MM.1S (cell line): ENCODE measurements at regions not wholly inside any gene's neighbourhood (a gene's known extent, or its start where the extent isn't known, plus 50 kb on each side); places are given as distances from the start of the nearest gene placed in this dataset.

Experiments used
- DNase-seq: peaks from one replicate; pipeline ENCODE4 v3.0.0-alpha.2; 2015
- H2AFZ ChIP-seq: fragments of 300-600 bp; sonication (generic); 2 replicates; pipeline ENCODE4 v1.6.0; 2016; ENCODE audit warnings: antibody characterized with exemption, low read length
- H3F3A ChIP-seq: fragments of 300-600 bp; sonication (generic); 2 replicates; pipeline ENCODE4 v1.6.1; 2016; ENCODE audit warnings: mild to moderate bottlenecking, antibody characterized with exemption, low read length, moderate library complexity, mixed read lengths; ENCODE audit not compliant: insufficient read depth
- H3K27ac ChIP-seq: fragments of 300-600 bp; sonication (generic); 2 replicates; pipeline ENCODE4 v1.5.1; 2016; ENCODE audit warnings: mild to moderate bottlenecking, low read length
- H3K27me3 ChIP-seq: fragments of 300-600 bp; sonication (generic); replicated peaks from 2 replicates; pipeline ENCODE4 v1.6.0; 2016; ENCODE audit warnings: low read length; ENCODE audit not compliant: insufficient read depth
- H3K36me3 ChIP-seq: fragments of 300-600 bp; sonication (generic); replicated peaks from 2 replicates; pipeline ENCODE4 v1.6.1; 2016; ENCODE audit warnings: mild to moderate bottlenecking, low read length, mixed read lengths; ENCODE audit not compliant: insufficient read depth
- H3K4me1 ChIP-seq: fragments of 300-600 bp; sonication (generic); 2 replicates; pipeline ENCODE4 v1.6.1; 2016; ENCODE audit warnings: low read length, mixed read lengths
- H3K4me2 ChIP-seq: fragments of 300-600 bp; sonication (generic); 2 replicates; pipeline ENCODE4 v1.6.0; 2016; ENCODE audit warnings: low read depth, low read length
- H3K4me3 ChIP-seq: fragments of 300-600 bp; sonication (generic); 2 replicates; pipeline ENCODE4 v1.5.1; 2016; ENCODE audit warnings: low read length, mixed read lengths
- H3K79me2 ChIP-seq: fragments of 300-600 bp; sonication (generic); 2 replicates; pipeline ENCODE4 v1.6.1; 2016; ENCODE audit warnings: mixed run types, low read length, mixed read lengths
- H3K9ac ChIP-seq: fragments of 300-600 bp; sonication (generic); 2 replicates; pipeline ENCODE4 v1.6.1; 2016; ENCODE audit warnings: low read length, mixed read lengths
- H3K9me2 ChIP-seq: fragments of 300-600 bp; sonication (generic); replicated peaks from 2 replicates; pipeline ENCODE4 v1.6.1; 2016; ENCODE audit warnings: mild to moderate bottlenecking, low read length, mixed read lengths; ENCODE audit not compliant: insufficient read depth
- H3K9me3 ChIP-seq: fragments of 300-600 bp; sonication (generic); replicated peaks from 2 replicates; pipeline ENCODE4 v1.6.1; 2016; ENCODE audit warnings: mild to moderate bottlenecking, low read length, mixed read lengths; ENCODE audit not compliant: insufficient read depth
- H4K20me1 ChIP-seq: fragments of 300-600 bp; sonication (generic); 2 replicates; pipeline ENCODE4 v1.6.1; 2016; ENCODE audit warnings: mild to moderate bottlenecking, low read length, moderate library complexity, mixed read lengths; ENCODE audit not compliant: insufficient read depth
- EZH2 ChIP-seq: fragments of 300-600 bp; sonication (generic); optimal IDR thresholded peaks from 2 replicates; pipeline ENCODE3; 2017; ENCODE audit warnings: low read depth, mild to moderate bottlenecking, antibody characterized with exemption, low read length, mixed read lengths
- EZH2phosphoT487 ChIP-seq: fragments of 300-600 bp; sonication (generic); IDR thresholded peaks from 2 replicates; pipeline ENCODE4 v1.6.1; 2018; ENCODE audit warnings: antibody characterized with exemption, low read length
- TF ChIP-seq, protein P1 (sequence below): fragments of 300-600 bp; sonication (generic); IDR thresholded peaks from 2 replicates; pipeline ENCODE4 v1.5.1; 2016; ENCODE audit warnings: antibody characterized with exemption, low read length, mixed read lengths

DNA sequence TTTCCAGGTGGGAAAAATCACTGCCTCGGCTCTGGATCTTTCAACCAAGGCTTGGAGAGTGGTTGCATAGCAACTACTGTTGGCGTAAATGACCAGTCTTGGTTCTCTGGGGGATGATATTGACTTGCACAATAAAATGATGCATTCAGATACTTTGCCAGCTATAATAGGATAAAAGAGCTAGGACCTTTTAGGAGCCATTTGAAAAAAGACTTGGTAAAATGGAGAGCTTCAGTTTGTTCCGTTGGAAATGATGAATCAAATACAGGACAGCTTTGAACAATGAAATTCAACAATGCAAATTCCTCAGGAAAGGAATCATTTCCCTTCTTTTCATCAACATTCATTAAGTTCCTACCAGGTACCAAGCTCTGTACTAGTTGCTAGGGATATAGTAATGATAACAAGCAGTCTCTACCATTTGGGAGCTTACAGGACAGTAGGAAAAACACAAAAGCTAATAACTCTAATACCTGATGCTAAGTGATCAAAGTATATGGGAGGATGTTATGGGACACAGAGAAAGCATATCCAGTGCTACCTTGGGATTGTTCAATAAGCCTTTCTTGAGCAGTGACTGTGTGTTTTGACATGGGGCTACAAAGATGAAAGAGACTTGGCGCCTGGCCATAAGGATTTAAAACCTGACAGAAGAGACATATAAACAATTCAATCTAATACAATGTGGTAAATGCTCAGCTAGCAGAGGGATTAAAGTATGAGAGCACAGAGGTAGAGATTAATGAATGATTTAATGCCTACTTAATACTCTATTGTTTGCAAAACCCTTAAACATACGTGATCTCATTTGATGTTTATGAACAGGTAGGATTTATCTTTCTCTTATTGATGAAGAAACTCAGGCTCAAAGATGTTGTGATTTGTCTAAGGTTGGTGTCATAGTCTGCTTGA is 110.7 kb downstream of the QPCT start:
- no peaks in the 10 kb centered on the region for H3K27me3 ChIP-seq
- H3K36me3 ChIP-seq, result no peaks in the 10 kb centered on the region
- no peak for TF ChIP-seq EZH2
- TF ChIP-seq EZH2phosphoT487, result no peak
- TF ChIP-seq, protein P1, sequence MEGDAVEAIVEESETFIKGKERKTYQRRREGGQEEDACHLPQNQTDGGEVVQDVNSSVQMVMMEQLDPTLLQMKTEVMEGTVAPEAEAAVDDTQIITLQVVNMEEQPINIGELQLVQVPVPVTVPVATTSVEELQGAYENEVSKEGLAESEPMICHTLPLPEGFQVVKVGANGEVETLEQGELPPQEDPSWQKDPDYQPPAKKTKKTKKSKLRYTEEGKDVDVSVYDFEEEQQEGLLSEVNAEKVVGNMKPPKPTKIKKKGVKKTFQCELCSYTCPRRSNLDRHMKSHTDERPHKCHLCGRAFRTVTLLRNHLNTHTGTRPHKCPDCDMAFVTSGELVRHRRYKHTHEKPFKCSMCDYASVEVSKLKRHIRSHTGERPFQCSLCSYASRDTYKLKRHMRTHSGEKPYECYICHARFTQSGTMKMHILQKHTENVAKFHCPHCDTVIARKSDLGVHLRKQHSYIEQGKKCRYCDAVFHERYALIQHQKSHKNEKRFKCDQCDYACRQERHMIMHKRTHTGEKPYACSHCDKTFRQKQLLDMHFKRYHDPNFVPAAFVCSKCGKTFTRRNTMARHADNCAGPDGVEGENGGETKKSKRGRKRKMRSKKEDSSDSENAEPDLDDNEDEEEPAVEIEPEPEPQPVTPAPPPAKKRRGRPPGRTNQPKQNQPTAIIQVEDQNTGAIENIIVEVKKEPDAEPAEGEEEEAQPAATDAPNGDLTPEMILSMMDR, result no peak
- H3F3A ChIP-seq, result no peaks in the 10 kb centered on the region
- H3K9me2 ChIP-seq, result no peaks in the 10 kb centered on the region
- no peak overlapping the region for H2AFZ ChIP-seq
- no peak overlapping the region for H3K4me3 ChIP-seq
- H3K9ac ChIP-seq, result no peak overlapping the region
- H4K20me1 ChIP-seq, result no peaks in the 10 kb centered on the region
- H3K79me2 ChIP-seq, result no peaks in the 10 kb centered on the region
- no peaks in the 10 kb centered on the region for H3K9me3 ChIP-seq
- no peaks in the 10 kb centered on the region for H3K4me1 ChIP-seq
- H3K4me2 ChIP-seq, result no peak overlapping the region
- H3K27ac ChIP-seq, result no peak overlapping the region
- DNase-seq, result no peak

DNA sequence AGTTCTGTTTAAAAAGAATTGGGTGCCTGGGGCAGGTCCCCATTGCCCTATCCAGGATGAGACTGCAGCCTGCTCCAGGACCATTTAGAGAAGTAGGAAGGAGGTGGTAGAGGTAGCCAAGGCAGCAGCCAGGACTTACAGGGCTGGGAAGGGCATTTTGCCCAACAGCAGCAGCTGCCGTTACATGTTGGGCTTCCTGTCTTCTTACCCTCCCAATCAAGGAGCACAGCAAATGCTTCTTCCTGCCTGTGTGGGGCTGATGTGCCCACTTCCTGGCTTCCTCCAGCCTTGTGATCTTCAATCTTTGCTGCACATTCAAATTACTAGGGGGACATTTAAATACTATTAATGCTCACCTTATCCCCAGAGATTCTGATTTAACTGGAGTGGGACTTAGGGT is 112.0 kb downstream of the QPCT start:
- H3K4me1 ChIP-seq, result no peaks in the 10 kb centered on the region

DNA sequence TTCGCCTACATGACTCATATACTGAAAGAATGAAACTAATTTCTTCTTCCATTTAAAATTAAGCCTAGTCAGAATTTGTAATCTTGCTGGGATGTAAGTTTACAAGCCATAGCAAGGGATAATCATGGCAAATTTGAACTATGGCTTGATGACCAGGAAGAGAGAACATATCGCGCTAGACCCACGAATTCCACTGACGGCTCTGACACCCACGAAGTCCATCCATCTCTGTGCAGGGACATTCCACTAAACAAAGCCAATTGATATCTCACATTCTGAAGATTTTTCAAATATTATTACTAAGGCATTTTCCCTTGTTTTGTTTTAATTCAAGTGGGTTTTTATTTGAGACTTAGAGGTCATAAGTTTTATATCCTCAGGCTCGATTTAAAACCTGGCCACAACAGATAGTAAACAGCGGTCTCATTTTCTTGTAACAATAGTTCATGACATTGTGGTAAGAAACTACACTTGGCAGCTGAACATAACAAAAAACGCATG is 113.0 kb downstream of the QPCT start:
- H2AFZ ChIP-seq, result no peak overlapping the region
- no peaks in the 10 kb centered on the region for H3F3A ChIP-seq
- no peaks in the 10 kb centered on the region for H3K9me3 ChIP-seq
- no peak for TF ChIP-seq EZH2
- no peak for TF ChIP-seq EZH2phosphoT487
- TF ChIP-seq, protein P1, result no peak
- no peak overlapping the region for H3K27ac ChIP-seq
- no peak overlapping the region for H3K4me2 ChIP-seq
- no peaks in the 10 kb centered on the region for H3K9me2 ChIP-seq
- H3K36me3 ChIP-seq, result no peaks in the 10 kb centered on the region
- H3K9ac ChIP-seq, result no peak overlapping the region
- no peaks in the 10 kb centered on the region for H3K4me1 ChIP-seq
- no peak for DNase-seq
- no peaks in the 10 kb centered on the region for H3K27me3 ChIP-seq
- H3K79me2 ChIP-seq, result no peaks in the 10 kb centered on the region
- no peaks in the 10 kb centered on the region for H4K20me1 ChIP-seq
- no peak overlapping the region for H3K4me3 ChIP-seq

More for the DNA sequence above, 112.0 kb downstream of the QPCT start:
- H3K27ac ChIP-seq, result no peak overlapping the region
- H3K79me2 ChIP-seq, result no peaks in the 10 kb centered on the region
- no peaks in the 10 kb centered on the region for H3K36me3 ChIP-seq
- H3K9me2 ChIP-seq, result no peaks in the 10 kb centered on the region
- no peaks in the 10 kb centered on the region for H3K27me3 ChIP-seq
- no peaks in the 10 kb centered on the region for H3K9me3 ChIP-seq
- DNase-seq, result no peak
- no peaks in the 10 kb centered on the region for H3F3A ChIP-seq
- TF ChIP-seq EZH2phosphoT487, result no peak
- no peak for TF ChIP-seq EZH2
- TF ChIP-seq, protein P1, result no peak
- H2AFZ ChIP-seq, result no peak overlapping the region
- H3K9ac ChIP-seq, result no peak overlapping the region
- no peaks in the 10 kb centered on the region for H4K20me1 ChIP-seq
- H3K4me2 ChIP-seq, result no peak overlapping the region
- no peak overlapping the region for H3K4me3 ChIP-seq
